GM23338 (cell line): ENCODE measurements at regions not wholly inside any gene's neighbourhood (a gene's known extent, or its start where the extent isn't known, plus 50 kb on each side); places are given as distances from the start of the nearest gene placed in this dataset.

Experiments
- ATAC-seq: fragments of 200-7000 bp; cut with Tn5 transposase; 3 replicates; pipeline ENCODE4 v1.9.1; 2020
- DNase-seq: peaks from one replicate; pipeline ENCODE4 v3.0.0-alpha.2; 2015; ENCODE audit warnings: low spot score
- H2AFZ ChIP-seq: fragments of 200-600 bp; sonication (generic); 2 replicates; pipeline ENCODE4 v1.8.0; 2016; ENCODE audit warnings: antibody characterized with exemption, mild to moderate bottlenecking, moderate library complexity
- H3F3A ChIP-seq: fragments of 200-600 bp; sonication (generic); replicated peaks from 2 replicates; pipeline ENCODE4 v1.8.0; 2017; ENCODE audit warnings: antibody characterized with exemption, mixed run types, low read depth
- H3K27ac ChIP-seq: fragments of 200-600 bp; sonication (generic); 2 replicates; pipeline ENCODE4 v1.6.1; 2016; ENCODE audit warnings: low read depth
- H3K27me3 ChIP-seq: fragments of 200-600 bp; sonication (generic); 2 replicates; pipeline ENCODE4 v1.8.0; 2016; ENCODE audit warnings: mild to moderate bottlenecking, mixed run types, moderate library complexity; ENCODE audit not compliant: insufficient read depth
- H3K36me3 ChIP-seq: fragments of 200-600 bp; sonication (generic); 2 replicates; pipeline ENCODE4 v1.8.0; 2016; ENCODE audit warnings: mild to moderate bottlenecking; ENCODE audit not compliant: insufficient read depth
- H3K4me1 ChIP-seq: fragments of 200-600 bp; sonication (generic); 2 replicates; pipeline ENCODE4 v1.8.0; 2016; ENCODE audit warnings: mild to moderate bottlenecking, moderate library complexity; ENCODE audit not compliant: insufficient read depth
- H3K4me2 ChIP-seq: fragments of 200-600 bp; sonication (generic); 2 replicates; pipeline ENCODE4 v1.7.1; 2017; ENCODE audit warnings: mixed run types
- H3K4me3 ChIP-seq: fragments of 200-600 bp; sonication (generic); 2 replicates; pipeline ENCODE4 v1.6.1; 2016; ENCODE audit warnings: mixed run types
- H3K79me2 ChIP-seq: fragments of 200-600 bp; sonication (generic); replicated peaks from 2 replicates; pipeline ENCODE4 v1.8.0; 2017; ENCODE audit warnings: mild to moderate bottlenecking; ENCODE audit not compliant: insufficient read depth
- H3K9me2 ChIP-seq: fragments of 200-600 bp; sonication (generic); 2 replicates; pipeline ENCODE4 v1.8.0; 2017; ENCODE audit not compliant: insufficient read depth
- H4K20me1 ChIP-seq: fragments of 200-600 bp; sonication (generic); replicated peaks from 2 replicates; pipeline ENCODE4 v1.8.0; 2017; ENCODE audit warnings: mild to moderate bottlenecking; ENCODE audit not compliant: insufficient read depth
- H3K27ac Mint-ChIP-seq: 2 replicates; pipeline ENCODE4 v1.8.0; 2020; ENCODE audit warnings: inconsistent platforms, mild to moderate bottlenecking, moderate library complexity, mixed read lengths
- H3K27me3 Mint-ChIP-seq: 3 replicates; pipeline ENCODE4 v1.8.0; 2022; ENCODE audit warnings: low read depth, mild to moderate bottlenecking, moderate library complexity, mixed read lengths, inconsistent platforms; ENCODE audit not compliant: insufficient read depth, poor library complexity
- H3K36me3 Mint-ChIP-seq: 3 replicates; pipeline ENCODE4 v1.8.0; 2021; ENCODE audit warnings: low read depth, mild to moderate bottlenecking, inconsistent platforms, moderate library complexity, mixed read lengths
- H3K4me1 Mint-ChIP-seq: 3 replicates; pipeline ENCODE4 v1.8.0; 2020; ENCODE audit warnings: mild to moderate bottlenecking, inconsistent platforms, mixed read lengths
- H3K4me3 Mint-ChIP-seq: 3 replicates; pipeline ENCODE4 v1.8.0; 2021; ENCODE audit warnings: moderate library complexity, mild to moderate bottlenecking, inconsistent platforms, mixed read lengths
- H3K9me3 Mint-ChIP-seq: 3 replicates; pipeline ENCODE4 v1.8.0; 2020; ENCODE audit warnings: moderate library complexity, mild to moderate bottlenecking, inconsistent platforms, mixed read lengths
- CREB1 ChIP-seq: fragments of 250-450 bp; sonication (Bioruptor Pico); IDR thresholded peaks from 2 replicates; pipeline ENCODE4 v1.5.0; 2020; ENCODE audit warnings: low read depth, mild to moderate bottlenecking, moderate library complexity
- EZH2 ChIP-seq: fragments of 200-600 bp; sonication (generic); IDR thresholded peaks from one replicate; pipeline ENCODE4 v1.8.0; 2017; ENCODE audit warnings: antibody characterized with exemption, mild to moderate bottlenecking, low read depth; ENCODE audit not compliant: unreplicated experiment
- EZH2phosphoT487 ChIP-seq: fragments of 200-600 bp; sonication (generic); IDR thresholded peaks from one replicate; pipeline ENCODE4 v1.8.1; 2018; ENCODE audit warnings: antibody characterized with exemption; ENCODE audit not compliant: unreplicated experiment
- JUNB ChIP-seq: IDR thresholded peaks from one replicate; pipeline ENCODE4 v1.6.1; 2016; ENCODE audit warnings: antibody characterized with exemption; ENCODE audit not compliant: unreplicated experiment
- NANOG ChIP-seq: IDR thresholded peaks from 2 replicates; pipeline ENCODE4 v1.6.1; 2016; ENCODE audit warnings: antibody characterized with exemption, borderline replicate concordance
- POLR2AphosphoS5 ChIP-seq: IDR thresholded peaks from 2 replicates; pipeline ENCODE4 v1.6.1; 2016; ENCODE audit warnings: antibody characterized with exemption, low read depth
- STAT1 ChIP-seq: IDR thresholded peaks from one replicate; pipeline ENCODE4 v1.6.1; 2016; ENCODE audit warnings: antibody characterized with exemption; ENCODE audit not compliant: unreplicated experiment
- ZNF114 ChIP-seq: fragments of 250-450 bp; sonication (Bioruptor Pico); IDR thresholded peaks from 2 replicates; pipeline ENCODE4 v1.5.0; 2020; ENCODE audit warnings: mild to moderate bottlenecking, moderate library complexity
- ZNF331 ChIP-seq: fragments of 250-450 bp; sonication (Bioruptor Pico); IDR thresholded peaks from 2 replicates; pipeline ENCODE4 v1.5.0; 2020; ENCODE audit warnings: low read depth, mild to moderate bottlenecking, moderate library complexity
- TF ChIP-seq, protein P1 (sequence below): fragments of 250-450 bp; sonication (Bioruptor Pico); IDR thresholded peaks from 2 replicates; pipeline ENCODE4 v1.5.0; 2020; ENCODE audit warnings: mild to moderate bottlenecking, moderate library complexity
- TF ChIP-seq, protein P2 (sequence below): IDR thresholded peaks from 2 replicates; pipeline ENCODE4 v1.6.1; 2016; ENCODE audit warnings: antibody characterized with exemption
- TF ChIP-seq, protein P3 (sequence below), 2 experiments: fragments of 200-600 bp in 1 of 2; sonication (generic) in 1 of 2; conservative IDR thresholded peaks; 2 replicates each; pipeline versions ENCODE4 v1.5.1 to v1.6.1; 2016 to 2017; ENCODE audit warnings: antibody characterized with exemption in 2 of 2, low read depth in 2 of 2, mild to moderate bottlenecking in 2 of 2, moderate library complexity in 1 of 2
- TF ChIP-seq, protein P4 (sequence below): IDR thresholded peaks from one replicate; pipeline ENCODE4 v1.6.1; 2018; ENCODE audit warnings: antibody characterized with exemption; ENCODE audit not compliant: unreplicated experiment

DNA sequence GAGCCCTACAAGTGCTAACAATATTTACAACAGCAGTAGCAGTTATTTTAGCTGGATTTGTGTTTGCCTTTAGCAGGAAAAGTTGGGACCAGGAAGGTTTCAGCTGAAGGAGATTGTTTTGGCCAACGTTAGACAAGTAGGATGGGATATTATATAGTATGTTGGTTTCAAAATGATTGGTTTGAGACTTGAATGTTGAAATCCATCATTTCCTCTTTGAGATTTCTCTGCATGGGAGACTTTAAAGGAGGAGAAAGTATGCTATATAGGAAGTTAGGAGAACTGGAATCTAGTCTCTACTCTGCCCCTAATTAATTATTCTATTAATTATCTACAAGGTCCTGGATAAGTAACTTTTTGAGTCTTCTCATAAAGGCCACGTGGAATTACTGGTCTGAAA is 263.8 kb downstream of the PTEN start:
- Mint-ChIP-seq H3K27ac (no peak overlapping the region), H3K9me3 (no peaks in the 10 kb centered on the region), H3K4me1 (no peaks in the 10 kb centered on the region), H3K36me3 (no peaks in the 10 kb centered on the region), H3K27me3 (peaks cover 2% of the 10 kb centered on the region), H3K4me3 (no peak overlapping the region)
- Histone ChIP-seq H2AFZ (no peak overlapping the region), H3K4me1 (no peaks in the 10 kb centered on the region), H3K79me2 (no peaks in the 10 kb centered on the region), H3K4me2 (no peak overlapping the region), H3K27me3 (no peaks in the 10 kb centered on the region), H4K20me1 (no peaks in the 10 kb centered on the region), H3K9me2 (0 out of 2 replicates have a peak, but pooled peaks cover 8% of the 10 kb centered on the region), H3F3A (no peaks in the 10 kb centered on the region), H3K4me3 (no peak overlapping the region), H3K27ac (no peak overlapping the region), H3K36me3 (no peaks in the 10 kb centered on the region)
- ATAC-seq (no peak), DNase-seq (no peak)
- TF ChIP-seq ZNF331 = no peak
- TF ChIP-seq, protein P1, sequence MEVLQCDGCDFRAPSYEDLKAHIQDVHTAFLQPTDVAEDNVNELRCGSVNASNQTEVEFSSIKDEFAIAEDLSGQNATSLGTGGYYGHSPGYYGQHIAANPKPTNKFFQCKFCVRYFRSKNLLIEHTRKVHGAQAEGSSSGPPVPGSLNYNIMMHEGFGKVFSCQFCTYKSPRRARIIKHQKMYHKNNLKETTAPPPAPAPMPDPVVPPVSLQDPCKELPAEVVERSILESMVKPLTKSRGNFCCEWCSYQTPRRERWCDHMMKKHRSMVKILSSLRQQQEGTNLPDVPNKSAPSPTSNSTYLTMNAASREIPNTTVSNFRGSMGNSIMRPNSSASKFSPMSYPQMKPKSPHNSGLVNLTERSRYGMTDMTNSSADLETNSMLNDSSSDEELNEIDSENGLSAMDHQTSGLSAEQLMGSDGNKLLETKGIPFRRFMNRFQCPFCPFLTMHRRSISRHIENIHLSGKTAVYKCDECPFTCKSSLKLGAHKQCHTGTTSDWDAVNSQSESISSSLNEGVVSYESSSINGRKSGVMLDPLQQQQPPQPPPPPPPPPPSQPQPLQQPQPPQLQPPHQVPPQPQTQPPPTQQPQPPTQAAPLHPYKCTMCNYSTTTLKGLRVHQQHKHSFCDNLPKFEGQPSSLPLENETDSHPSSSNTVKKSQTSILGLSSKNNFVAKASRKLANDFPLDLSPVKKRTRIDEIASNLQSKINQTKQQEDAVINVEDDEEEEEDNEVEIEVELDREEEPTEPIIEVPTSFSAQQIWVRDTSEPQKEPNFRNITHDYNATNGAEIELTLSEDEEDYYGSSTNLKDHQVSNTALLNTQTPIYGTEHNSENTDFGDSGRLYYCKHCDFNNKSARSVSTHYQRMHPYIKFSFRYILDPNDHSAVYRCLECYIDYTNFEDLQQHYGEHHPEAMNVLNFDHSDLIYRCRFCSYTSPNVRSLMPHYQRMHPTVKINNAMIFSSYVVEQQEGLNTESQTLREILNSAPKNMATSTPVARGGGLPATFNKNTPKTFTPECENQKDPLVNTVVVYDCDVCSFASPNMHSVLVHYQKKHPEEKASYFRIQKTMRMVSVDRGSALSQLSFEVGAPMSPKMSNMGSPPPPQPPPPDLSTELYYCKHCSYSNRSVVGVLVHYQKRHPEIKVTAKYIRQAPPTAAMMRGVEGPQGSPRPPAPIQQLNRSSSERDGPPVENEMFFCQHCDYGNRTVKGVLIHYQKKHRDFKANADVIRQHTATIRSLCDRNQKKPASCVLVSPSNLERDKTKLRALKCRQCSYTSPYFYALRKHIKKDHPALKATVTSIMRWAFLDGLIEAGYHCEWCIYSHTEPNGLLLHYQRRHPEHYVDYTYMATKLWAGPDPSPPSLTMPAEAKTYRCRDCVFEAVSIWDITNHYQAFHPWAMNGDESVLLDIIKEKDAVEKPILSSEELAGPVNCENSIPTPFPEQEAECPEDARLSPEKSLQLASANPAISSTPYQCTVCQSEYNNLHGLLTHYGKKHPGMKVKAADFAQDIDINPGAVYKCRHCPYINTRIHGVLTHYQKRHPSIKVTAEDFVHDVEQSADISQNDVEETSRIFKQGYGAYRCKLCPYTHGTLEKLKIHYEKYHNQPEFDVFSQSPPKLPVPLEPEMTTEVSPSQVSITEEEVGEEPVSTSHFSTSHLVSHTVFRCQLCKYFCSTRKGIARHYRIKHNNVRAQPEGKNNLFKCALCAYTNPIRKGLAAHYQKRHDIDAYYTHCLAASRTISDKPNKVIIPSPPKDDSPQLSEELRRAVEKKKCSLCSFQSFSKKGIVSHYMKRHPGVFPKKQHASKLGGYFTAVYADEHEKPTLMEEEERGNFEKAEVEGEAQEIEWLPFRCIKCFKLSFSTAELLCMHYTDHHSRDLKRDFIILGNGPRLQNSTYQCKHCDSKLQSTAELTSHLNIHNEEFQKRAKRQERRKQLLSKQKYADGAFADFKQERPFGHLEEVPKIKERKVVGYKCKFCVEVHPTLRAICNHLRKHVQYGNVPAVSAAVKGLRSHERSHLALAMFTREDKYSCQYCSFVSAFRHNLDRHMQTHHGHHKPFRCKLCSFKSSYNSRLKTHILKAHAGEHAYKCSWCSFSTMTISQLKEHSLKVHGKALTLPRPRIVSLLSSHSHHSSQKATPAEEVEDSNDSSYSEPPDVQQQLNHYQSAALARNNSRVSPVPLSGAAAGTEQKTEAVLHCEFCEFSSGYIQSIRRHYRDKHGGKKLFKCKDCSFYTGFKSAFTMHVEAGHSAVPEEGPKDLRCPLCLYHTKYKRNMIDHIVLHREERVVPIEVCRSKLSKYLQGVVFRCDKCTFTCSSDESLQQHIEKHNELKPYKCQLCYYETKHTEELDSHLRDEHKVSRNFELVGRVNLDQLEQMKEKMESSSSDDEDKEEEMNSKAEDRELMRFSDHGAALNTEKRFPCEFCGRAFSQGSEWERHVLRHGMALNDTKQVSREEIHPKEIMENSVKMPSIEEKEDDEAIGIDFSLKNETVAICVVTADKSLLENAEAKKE = no peak
- no peak for TF ChIP-seq NANOG
- TF ChIP-seq, protein P2, sequence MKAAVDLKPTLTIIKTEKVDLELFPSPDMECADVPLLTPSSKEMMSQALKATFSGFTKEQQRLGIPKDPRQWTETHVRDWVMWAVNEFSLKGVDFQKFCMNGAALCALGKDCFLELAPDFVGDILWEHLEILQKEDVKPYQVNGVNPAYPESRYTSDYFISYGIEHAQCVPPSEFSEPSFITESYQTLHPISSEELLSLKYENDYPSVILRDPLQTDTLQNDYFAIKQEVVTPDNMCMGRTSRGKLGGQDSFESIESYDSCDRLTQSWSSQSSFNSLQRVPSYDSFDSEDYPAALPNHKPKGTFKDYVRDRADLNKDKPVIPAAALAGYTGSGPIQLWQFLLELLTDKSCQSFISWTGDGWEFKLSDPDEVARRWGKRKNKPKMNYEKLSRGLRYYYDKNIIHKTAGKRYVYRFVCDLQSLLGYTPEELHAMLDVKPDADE = no peak
- TF ChIP-seq, protein P3, sequence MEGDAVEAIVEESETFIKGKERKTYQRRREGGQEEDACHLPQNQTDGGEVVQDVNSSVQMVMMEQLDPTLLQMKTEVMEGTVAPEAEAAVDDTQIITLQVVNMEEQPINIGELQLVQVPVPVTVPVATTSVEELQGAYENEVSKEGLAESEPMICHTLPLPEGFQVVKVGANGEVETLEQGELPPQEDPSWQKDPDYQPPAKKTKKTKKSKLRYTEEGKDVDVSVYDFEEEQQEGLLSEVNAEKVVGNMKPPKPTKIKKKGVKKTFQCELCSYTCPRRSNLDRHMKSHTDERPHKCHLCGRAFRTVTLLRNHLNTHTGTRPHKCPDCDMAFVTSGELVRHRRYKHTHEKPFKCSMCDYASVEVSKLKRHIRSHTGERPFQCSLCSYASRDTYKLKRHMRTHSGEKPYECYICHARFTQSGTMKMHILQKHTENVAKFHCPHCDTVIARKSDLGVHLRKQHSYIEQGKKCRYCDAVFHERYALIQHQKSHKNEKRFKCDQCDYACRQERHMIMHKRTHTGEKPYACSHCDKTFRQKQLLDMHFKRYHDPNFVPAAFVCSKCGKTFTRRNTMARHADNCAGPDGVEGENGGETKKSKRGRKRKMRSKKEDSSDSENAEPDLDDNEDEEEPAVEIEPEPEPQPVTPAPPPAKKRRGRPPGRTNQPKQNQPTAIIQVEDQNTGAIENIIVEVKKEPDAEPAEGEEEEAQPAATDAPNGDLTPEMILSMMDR (conservative IDR thresholded peaks at IDR 0.05; ENCODE audit: low read depth in 2 of 2) = no peak
- no peak for TF ChIP-seq JUNB
- no peak for TF ChIP-seq POLR2AphosphoS5
- TF ChIP-seq, protein P4, sequence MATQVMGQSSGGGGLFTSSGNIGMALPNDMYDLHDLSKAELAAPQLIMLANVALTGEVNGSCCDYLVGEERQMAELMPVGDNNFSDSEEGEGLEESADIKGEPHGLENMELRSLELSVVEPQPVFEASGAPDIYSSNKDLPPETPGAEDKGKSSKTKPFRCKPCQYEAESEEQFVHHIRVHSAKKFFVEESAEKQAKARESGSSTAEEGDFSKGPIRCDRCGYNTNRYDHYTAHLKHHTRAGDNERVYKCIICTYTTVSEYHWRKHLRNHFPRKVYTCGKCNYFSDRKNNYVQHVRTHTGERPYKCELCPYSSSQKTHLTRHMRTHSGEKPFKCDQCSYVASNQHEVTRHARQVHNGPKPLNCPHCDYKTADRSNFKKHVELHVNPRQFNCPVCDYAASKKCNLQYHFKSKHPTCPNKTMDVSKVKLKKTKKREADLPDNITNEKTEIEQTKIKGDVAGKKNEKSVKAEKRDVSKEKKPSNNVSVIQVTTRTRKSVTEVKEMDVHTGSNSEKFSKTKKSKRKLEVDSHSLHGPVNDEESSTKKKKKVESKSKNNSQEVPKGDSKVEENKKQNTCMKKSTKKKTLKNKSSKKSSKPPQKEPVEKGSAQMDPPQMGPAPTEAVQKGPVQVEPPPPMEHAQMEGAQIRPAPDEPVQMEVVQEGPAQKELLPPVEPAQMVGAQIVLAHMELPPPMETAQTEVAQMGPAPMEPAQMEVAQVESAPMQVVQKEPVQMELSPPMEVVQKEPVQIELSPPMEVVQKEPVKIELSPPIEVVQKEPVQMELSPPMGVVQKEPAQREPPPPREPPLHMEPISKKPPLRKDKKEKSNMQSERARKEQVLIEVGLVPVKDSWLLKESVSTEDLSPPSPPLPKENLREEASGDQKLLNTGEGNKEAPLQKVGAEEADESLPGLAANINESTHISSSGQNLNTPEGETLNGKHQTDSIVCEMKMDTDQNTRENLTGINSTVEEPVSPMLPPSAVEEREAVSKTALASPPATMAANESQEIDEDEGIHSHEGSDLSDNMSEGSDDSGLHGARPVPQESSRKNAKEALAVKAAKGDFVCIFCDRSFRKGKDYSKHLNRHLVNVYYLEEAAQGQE = no peak
- TF ChIP-seq ZNF114 (CRISPR knock-in tag) = no peak
- TF ChIP-seq EZH2 = no peak
- TF ChIP-seq STAT1 = no peak
- TF ChIP-seq EZH2phosphoT487 = no peak
- no peak for TF ChIP-seq CREB1 (CRISPR knock-in tag)
